GM10266 (cell line): ENCODE measurements at regions not wholly inside any gene's neighbourhood (a gene's known extent, or its start where the extent isn't known, plus 50 kb on each side); places are given as distances from the start of the nearest gene placed in this dataset.

Experiments
- DNase-seq: peaks from one replicate; pipeline ENCODE4 v3.0.0; 2012; ENCODE audit errors: extremely low spot score
- CTCF ChIP-seq: IDR thresholded peaks from 2 replicates; pipeline ENCODE4 v1.5.1; 2012; ENCODE audit warnings: mild to moderate bottlenecking, low read depth; ENCODE audit not compliant: control insufficient read depth, insufficient read depth; ENCODE audit errors: missing control alignments

- no peak for TF ChIP-seq CTCF
- no peak for DNase-seq
Measured at GRCh38 chr11:122337704-122338103, 221.7 kb upstream of the BLID start.

- no peak for DNase-seq
- TF ChIP-seq CTCF, result no peak
Measured at GRCh38 chr11:122337241-122337640, 221.2 kb upstream of the BLID start.

- DNase-seq, result no peak
- no peak for TF ChIP-seq CTCF
Measured at GRCh38 chr11:122336706-122337105, 220.7 kb upstream of the BLID start.

GRCh38 chr11:122334546-122335339, 218.7 kb upstream of the BLID start:
- no peak for DNase-seq
- TF ChIP-seq CTCF, result no peak

- no peak for DNase-seq
- TF ChIP-seq CTCF, result no peak
Measured at GRCh38 chr11:122333467-122333866, 217.5 kb upstream of the BLID start.

GRCh38 chr11:122331079-122331478, 215.1 kb upstream of the BLID start:
- no peak for DNase-seq
- TF ChIP-seq CTCF, result no peak

GRCh38 chr11:122330279-122330965, 214.4 kb upstream of the BLID start:
- no peak for TF ChIP-seq CTCF
- DNase-seq, result no peak
